Right renal pelvis (tissue), 4 donors: ENCODE measurements at regions not wholly inside any gene's neighbourhood (a gene's known extent, or its start where the extent isn't known, plus 50 kb on each side); places are given as distances from the start of the nearest gene placed in this dataset.

Source experiments
- DNase-seq, 4 donors: peaks; one replicate each; pipeline ENCODE4 v3.0.0-alpha.2; 2013; ENCODE audit warnings: low read depth in 4 of 4, low spot score in 3 of 4, missing footprints in 1 of 4

DNA sequence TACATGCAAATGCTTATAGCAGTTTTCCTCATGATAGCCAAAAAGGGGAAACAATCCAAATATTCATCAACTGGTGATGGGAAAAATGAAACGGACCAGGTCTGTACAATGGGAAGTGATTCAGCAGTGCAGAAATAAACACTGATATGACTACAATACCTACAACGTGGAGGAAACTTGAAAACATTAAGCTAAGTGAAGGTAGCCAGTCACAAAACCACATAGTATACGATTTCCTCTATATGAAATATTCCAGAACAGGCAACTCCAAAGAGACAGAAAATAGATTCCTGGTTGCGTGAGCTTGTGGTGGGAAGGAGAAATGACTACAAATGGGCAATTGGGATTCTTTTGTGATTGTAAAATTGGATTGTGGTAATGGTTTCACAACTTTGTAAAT, 263.1 kb upstream of the PITRM1 start:
- no peak for DNase-seq

DNA sequence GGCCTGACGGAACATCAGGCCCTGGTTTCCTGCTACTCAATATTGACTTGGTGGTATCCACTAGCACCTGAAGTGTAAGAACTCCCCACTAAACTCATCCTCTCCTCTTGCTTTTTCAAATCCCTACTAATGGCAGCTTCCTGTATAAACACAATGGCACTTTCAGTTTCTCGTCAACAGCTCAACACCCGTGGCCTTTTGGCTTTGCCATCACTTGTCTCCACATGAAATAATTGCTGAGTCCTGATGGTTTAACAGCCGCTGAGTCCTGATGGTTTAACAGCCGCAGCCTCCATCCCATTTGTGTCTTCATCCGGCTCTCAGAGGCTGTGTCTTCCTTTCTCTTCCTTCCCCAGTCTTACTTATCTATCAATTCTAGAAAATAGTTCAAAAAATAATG, 261.4 kb upstream of the PITRM1 start:
- no peak for DNase-seq

DNA sequence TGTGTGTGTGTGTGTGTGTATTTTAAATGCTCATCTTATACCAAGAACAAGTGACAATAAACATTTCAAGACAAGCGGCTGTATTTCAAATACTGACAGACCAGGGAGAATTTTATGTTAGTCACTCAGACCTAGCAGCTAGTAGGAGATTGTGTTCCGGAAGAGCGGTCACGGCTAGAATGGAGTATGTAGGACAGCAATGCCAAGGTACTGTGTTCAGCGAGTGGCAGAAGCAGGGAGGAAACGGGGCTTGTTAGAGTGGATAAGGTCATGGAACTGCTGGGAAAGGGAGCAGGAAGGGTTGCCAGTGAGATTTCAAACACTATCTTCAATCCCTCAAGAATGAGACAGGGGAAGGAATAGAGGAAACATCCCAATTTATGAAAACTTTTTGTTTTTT, 260.5 kb upstream of the PITRM1 start:
- no peak for DNase-seq

DNA sequence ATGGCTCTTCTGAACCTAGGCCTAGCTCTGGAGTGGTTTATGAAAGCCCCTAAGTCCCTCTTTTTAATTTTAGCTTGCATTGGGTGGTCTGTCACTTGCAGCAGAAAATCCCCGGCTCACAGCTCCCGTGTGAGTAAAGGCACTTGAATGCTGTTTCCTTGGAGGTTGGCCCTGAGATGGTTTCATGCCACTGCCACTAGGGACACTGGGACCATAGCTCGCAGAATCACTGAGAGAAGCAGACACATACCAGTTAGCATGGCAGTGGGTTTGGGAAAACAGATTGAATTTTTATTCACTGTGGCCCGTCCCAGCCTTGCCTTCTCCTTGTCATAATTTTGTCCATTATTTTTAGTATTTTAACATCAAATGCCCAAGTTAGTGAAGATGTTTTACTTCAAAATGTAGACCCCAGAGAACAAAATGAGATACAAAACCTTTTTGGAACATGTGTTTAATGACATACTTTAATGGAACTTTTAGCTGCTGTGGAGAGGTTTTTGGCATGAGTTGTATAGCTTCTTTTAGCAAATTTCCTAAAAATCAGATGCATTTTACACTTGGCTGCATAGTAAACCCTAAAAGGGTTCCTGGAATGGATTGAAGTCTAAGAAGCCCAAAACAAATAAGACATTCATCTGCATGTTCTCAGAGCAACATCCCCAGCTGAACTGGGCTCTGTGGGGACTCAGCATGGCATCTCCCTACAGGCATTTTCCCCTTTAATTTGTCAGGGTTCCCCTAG, 259.7 kb upstream of the PITRM1 start:
- no peak for DNase-seq

DNA sequence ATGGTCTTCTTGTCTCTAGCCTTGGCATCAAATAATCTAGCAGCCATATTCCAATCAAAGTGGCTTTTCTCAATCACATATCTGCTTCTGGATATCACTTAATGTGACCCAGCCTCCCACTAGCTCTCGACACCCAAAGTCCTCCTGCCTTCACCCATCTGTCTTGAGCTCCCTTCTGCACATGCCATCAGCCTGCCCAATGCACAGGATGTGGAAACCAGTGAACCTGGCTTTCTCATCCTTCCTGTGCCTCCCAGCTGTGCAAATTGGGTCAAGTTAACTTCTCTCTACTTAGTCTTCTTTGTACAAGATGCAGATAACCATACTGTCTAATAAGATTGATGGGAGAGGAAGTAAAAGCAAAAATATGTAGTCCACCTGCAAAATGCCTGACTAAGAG, 257.9 kb upstream of the PITRM1 start:
- no peak for DNase-seq

DNA sequence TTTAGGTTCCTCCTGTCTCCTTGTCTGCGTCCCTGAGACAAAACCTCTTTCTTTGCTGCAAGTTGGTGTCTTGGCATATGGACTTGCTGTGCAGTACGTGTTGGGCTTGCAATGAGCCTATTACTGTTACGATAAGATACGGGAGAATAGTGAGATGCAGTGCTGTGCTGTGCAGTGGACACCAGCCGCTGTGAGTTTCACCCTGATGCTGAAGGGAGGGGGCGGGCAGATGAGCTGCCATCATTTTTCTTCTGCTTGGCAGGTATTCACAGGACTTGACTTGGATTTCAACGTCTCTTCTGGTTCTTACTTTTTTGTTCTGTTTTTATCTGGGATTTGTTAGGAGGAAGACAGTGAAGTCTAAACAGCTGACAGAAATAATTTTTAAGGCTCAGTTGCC, 257.1 kb upstream of the PITRM1 start:
- no peak for DNase-seq

DNA sequence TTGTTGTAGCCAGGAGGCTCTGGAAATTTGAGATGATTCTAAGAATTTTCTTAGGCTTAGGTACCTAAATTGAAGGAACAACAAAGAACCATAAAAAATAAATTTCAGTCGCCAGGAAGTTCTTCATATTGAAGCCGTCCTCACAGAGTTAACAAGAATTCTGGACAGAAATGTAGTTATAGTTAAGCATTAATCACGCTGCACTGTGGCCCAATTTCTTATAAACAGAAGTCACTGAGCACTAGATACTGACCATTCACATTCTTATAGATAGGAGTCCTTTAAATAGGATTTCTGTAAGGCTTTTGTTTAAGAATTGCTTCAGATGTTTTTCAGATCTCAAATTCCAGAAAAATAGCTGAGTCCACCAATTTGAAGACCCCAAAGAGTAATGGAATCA, 256.2 kb upstream of the PITRM1 start:
- no peak for DNase-seq

DNA sequence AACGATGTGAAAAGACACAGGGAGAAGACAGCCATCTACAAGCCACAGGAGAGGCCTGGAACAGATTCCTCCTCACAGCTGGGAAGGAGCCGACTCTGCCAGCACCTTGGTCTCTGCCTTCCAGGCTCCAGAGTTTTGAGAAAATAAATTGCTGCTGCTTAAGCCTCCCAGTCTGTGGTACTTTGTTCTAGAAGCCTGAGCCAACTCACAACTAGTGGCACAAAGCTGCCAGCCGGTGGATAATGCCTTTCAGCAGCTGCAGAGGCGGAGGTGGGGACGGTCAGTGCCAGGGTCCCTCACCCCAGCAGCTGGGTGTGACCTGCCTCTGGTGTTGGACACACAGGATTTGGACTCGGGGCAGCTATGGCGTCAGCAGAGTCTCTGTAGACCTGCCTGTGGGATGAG, 255.4 kb upstream of the PITRM1 start:
- no peak for DNase-seq

DNA sequence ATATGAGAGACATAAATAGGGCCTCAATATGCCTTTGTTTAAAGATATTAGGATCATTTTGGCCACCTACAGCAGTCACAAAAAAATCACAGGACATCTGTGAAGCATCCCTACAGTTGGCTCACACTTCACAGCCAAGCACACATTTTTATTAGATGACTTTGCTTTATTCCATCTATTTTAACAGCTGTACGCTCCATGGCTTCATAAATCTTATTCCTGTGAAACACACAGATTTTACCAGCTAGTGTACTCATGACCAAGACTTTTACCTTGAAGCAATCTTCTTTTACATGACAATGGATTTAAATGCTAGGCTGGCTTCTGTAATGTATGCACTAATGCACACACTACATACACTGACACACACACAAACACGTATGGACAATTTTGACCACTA, 254.8 kb upstream of the PITRM1 start:
- no peak for DNase-seq

DNA sequence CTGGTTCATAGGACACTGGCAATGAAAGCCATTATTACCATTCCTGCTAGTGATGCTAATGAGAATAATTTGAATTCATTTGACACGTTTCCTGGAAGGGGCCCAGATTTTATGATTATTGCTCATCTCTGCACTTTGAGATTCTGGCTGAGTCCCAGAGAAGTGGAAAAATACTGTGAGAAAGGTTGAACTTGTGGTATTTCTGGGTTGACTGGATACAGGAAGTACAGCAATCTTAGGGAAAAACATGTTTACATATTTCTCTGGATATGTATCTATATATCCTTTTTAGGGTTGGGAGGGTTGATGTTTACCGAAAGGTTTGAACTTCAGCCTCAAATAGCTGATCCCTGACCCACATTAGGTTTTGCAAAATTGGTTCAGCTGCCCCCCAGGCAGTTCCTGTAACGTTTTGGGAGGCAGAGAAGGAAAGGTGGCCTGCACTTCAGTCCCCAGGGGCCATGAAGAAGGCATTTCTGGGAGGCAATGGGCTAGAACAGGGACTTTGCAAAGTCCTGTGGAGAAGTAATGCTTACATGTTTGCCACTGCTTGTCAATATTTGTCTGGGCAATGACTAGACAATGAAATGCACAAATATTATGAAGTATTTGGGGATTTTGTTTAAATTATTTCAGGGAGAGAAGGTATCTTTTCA, 253.7 kb upstream of the PITRM1 start:
- DNase-seq: no peak

DNA sequence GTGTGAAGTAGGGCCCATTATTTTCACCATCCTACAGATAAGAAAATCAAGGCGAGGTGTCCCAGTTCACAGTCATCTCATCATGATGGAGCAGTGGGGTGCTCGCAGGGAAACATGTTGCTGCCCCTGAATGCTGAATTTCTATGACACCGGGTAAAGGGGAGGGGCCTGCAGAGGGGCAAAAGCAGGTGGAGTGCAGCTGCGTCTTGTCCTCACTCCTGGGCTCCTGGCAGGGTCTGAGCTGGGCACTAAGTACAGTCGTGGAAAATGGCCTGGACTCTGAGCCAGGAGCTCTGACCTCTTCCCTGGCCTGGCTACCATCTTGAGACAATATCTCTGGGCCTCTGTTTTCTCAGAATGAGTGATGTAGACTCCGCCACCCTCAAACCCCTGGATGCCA, 253.1 kb upstream of the PITRM1 start:
- DNase-seq: no peak

DNA sequence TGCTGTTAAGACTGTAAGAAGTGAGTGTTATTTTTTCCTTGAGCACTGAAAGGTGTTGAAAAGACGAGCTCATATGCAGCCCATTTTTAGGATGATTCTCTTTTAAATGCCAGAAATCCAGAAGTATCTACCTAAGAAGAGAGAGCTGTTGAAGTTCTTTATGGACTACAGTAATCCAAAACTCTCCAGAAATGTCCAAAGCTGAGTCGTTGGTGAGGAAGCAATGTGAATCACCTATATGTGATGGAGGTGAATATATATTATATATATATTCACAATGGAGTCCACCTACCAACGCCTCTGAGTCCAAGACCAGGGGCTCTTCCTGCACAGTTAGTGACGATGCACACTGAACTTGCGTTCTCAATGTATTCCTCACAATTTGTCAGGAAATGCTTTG, 252.7 kb upstream of the PITRM1 start:
- DNase-seq: no peak

DNA sequence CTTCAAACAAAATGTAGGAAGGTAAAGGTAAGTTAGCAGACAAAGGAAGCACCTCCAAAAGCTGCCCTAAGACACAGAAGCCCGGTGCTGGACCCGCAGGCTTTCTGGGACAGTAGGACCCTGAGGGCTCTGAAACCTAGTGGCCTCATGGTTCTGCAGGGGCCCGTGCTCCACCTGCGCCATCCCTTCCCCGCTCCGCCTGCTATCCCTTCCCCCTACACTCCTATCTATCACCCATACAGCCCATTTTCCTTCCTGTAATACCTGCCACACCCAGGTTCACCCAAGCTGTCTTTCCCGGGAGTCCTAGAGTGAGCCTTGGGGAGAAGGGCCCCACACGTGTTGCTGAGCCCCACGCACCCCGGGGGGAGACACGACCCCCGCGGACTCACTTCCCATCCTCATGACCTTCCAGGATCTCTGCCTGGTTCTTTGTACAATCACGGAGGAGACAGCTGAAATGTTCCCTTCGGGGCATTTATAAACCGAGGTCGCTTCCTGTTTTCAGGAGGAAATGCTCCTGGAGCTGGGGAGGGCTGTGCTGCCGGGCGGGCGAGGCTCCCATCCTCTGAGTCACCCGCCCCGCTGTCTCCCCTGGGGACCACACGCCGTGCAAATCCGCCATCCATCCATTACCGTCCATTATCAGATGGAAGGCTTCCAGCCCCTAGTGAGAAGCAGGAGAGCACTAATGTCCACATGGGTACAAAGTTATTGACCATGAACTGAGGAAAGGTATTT, 251.7 kb upstream of the PITRM1 start:
- no peak for DNase-seq

DNA sequence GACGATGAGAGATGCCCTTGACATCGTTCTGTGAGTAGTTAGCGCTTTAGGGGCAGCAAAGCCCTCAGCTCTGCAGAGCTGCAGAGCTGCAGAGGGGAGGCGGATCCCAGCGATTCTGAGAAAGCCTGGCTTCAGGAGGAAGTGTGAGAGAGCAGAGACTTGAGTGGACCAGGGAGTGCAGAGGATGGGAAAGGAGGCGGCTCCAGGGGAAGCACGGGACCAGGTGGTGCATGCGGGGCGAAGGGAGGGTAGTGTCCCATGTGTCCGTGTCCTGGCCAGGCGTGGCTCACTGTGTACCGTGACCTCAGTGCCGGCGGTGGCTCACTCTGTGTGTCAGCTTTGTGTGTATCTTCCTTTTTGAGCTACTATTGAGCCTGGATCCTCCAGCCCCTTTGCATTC, 250.8 kb upstream of the PITRM1 start:
- no peak for DNase-seq

DNA sequence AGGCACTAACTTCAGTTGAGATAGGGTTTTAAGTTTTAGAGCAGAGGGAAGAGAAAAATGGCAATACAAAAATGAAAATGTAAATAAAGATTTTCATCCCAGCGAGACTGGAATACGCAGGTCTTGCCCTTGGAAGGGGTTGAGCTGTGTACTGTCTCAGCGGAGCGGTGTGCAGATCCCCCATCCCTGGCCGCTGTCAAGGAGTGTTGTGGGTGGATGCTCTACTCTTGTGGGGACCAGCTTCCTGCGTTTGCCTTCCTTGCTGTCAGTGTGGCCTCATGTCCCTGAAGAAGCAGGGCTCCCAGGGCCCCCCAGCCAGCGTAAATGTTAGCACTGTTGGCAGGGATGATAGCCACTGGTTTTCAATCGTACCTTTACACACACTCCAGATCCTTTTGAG, 249.7 kb upstream of the PITRM1 start:
- DNase-seq: no peak

DNA sequence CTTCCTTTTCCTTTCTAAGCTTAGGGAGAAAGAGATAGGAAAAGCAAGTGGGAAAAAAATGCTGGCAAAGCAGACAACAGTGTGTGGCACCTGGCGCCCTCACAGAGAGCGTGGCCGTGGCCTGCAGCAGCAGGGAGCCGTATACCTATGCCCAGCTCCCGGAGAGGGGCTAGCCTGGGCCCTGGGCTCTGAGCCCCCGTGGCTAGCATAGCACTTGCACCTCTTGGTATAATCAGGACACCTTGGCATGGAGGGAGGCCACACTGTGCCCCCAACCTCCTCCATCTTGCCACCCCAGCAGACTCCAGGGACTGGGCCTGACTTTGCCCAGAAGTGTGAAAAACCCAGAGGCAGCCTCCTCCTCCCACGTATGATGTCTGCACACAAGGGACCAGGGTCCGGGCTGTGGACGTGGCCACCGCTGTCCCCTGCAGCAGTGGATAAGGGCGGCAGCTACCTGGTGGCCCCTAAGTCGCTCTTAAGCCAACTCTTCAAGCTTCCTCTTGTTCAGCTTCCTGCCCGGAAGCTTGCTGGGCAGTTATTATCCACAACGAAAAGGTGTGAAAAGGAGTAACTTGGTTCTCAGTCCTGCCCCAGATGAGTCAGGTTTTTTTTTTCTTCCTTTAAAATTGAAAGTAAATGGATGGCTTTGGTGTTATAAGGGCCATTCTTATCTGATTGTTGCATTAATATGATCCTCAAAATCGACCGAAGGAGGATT, 249.1 kb upstream of the PITRM1 start:
- DNase-seq: no peak

DNA sequence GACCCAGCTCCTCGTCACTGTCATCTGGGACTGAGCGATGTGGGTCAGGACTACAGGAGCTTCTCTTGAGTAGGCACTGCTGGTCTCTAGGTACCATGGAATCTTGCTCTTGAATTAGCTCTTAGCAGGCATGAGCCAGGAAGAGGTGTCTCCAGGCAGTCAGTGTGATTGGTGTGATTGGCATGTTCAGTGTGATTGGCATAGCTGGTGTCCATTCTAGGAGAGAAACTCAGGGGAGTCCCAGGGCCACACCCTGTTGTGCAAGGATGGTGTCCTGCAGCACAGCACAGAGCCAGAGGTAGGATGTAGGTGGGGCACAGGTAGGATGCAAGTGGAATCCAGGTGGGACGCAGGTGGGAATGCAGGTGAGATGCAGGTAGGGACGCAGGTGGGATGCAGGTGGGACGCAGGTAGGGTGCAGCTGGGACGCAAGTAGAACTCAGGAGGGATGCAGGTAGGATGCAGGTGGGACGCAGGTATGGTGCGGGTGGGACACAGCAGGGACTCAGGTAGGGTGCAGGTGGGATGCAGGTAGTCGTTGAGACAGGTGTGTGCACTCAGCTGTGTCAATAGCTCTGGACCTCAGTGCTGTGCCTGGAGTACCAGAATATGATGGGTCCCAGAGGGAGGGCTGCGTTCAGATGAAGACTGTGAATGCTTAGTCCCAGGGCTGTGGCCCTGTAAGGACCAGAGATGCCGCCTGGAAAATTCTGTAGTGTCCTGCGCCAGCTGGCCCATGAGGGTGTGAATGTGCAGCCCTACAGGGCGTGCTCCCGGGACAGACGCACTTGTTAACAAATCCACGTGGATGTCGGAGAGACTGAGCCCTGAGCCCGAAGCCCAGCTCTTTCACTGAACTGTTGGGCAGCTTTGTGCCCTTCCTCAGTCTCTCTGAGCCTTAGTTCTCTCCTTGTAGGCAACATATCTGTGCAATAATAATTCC, 248.2 kb upstream of the PITRM1 start:
- no peak for DNase-seq

DNA sequence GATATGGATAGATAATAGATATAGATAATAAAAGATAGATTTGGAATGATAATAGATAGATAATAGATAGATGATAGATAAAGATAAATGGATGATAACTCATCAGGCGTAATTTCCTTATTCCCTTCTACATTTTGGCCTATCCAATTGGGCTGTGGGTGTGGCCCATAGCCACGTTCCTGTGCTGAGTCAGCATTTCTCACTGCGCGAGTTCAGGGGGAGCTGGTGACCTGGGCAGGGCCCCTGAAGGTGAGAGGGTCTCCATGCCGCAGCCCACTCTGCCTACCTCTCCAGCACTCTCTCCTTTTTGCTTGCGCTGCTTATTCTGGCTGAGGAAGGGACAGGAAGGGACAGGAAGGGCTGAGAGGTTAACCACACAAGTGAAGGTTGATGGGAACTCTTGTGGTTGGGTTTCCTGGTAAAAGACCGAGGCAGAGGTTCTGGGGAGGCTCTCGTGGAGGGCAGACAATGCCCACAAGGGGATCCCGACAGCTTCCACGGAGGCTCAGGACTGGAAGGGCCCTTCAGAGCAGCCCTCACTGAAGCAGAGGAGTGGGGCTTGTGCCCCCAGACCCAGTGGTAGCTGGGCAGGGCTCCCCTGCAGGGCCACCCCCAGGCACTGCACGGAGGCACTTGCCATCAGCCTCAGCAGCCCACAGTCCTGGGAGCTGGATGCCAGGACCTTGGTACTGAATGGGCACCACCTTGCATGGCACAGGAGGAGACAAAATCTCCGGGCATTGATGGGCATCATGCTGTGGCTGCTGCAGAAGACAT, 247.3 kb upstream of the PITRM1 start:
- DNase-seq: no peak

DNA sequence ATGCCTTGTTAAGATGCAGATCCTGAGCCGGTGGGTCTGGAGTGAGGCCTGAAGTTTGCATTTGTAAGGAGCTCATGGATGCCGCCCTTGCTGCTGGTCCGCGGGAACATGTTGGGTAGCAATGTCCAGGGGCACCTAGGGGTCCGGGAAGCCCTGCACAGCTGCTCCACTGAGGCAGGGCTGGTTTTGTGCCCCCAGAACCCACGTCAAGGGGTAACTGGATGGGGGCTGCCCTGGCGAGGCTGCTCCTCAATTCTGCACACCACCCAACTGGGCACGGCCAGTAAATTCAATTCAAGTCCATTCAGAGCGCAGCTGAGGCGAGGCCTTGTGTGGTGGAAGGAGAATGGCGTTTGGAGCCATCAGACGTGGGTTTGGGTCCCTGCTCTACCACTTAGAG, 246.3 kb upstream of the PITRM1 start:
- no peak for DNase-seq
